ENCODE measurements at regions not wholly inside any gene's neighbourhood (a gene's known extent, or its start where the extent isn't known, plus 50 kb on each side); places are given as distances from the start of the nearest gene placed in this dataset.
A peak's percentile ranks its signal among the peaks of the same experiment; 100 is the strongest.

DNA sequence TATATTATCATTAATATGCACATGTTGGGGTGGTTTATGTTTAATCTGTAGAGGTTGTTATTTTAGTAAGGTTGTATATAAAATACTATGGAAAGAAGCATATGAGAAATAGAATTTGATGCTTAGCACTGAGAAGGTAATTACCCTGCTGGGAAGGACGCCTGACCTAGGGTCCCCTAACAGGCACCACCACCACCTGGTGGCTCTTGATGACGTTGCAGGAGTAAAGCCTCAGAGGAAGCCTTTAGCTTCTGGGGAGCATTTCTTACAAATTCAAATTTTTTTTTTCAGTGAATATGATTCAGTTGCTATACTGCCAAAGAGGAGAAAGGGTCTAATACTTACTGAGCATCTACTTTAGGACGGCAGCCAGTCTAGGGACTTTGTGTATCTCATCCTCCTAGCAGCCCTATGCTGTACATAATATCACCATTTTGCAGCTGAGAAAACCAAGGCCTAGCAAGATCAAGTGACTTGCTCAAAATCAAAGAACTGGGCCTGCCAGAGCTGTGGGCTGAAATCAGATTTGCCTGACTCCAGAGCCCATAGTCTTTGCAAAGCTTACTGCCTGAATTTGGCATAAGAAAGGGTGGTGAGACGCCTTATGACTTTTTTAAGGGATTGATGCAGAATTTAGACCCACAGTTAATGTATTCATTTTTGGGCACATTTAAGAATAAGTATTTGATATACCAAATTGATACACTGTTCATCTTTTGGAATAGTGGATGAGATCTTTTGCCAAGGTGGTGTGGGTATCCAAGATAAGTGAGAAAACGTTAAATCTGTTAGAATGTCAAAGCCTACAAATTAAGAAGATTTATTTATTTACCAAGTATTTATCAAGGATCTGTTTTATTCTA lies 78.8 kb upstream of the GAREM1 start:
- DNase-seq, result peak; percentile 44 to 69
- intact Hi-C loops (cut with DNase I, micrococcal nuclease), result loop anchor here (5.0 to 10.0 kb wide), 2 partner anchors 277 to 395 kb away; no protein-coding TSS in a partner anchor
- peak; percentile 89 for ATAC-seq

DNA sequence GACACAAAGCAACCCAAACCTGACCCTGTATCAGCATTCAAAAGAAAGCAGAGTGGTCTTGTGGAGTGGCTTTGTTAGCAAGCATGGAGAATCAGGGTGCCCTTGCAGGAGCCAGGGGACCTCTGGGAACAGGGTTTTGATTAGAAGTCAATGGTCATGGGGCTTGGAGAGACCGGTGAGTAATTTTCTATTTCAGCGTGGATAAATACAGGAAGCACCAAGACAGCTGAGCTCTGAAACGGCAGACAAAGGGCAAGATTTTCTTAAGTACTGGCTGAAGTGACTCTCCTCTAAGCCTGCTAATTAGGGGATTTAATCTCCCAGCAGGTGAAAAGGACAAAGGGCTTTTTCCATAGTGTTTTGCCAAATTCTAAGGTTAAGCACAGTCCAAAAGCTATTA lies 78.0 kb upstream of the GAREM1 start:
- DNase-seq (no peak), ATAC-seq (no peak)
- intact Hi-C loops (cut with DNase I, micrococcal nuclease), result no loop called here

DNA sequence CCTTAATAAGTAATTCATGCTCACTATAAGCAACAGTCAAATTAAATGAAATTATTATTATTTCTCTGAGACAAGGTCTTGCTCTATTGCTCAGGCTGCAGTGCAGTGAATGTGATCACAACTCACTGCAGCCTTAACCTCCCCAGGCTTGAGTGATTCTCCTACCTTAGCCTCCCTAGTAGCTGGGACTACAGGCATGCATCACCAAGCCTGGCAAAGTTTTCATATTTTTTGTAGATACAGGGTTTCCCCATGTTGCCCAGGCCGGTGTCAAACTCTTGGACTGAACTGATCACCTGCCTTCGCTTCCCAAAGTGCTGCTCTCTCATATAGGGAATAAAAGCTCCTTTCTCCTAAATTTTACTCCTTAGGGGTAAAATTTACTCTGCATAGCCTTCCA lies 74.9 kb upstream of the GAREM1 start:
- intact Hi-C loops (cut with DNase I, micrococcal nuclease), result no loop called here
- ATAC-seq (no peak), DNase-seq (no peak)

DNA sequence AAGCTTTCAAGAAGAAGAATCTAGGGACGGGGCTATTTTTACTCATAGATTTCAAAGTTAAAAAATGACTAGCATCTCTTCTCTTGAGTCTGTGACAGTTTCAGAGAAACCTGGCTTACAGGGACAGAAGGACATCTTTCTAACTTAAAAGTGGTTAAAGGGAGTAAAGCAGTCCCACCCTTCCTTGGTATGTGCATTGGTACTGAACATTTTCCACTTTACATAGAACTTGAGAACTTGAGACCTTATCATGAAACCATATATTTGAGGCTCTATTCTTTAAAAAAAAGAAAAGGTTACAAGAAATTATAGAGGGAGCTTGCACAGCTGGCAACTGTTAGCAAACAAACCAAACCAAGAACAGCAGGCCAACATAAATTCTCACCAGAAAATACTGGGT lies 73.4 kb upstream of the GAREM1 start:
- DNase-seq, result no peak
- intact Hi-C loops (cut with DNase I, micrococcal nuclease), result no loop called here
- no peak for ATAC-seq

DNA sequence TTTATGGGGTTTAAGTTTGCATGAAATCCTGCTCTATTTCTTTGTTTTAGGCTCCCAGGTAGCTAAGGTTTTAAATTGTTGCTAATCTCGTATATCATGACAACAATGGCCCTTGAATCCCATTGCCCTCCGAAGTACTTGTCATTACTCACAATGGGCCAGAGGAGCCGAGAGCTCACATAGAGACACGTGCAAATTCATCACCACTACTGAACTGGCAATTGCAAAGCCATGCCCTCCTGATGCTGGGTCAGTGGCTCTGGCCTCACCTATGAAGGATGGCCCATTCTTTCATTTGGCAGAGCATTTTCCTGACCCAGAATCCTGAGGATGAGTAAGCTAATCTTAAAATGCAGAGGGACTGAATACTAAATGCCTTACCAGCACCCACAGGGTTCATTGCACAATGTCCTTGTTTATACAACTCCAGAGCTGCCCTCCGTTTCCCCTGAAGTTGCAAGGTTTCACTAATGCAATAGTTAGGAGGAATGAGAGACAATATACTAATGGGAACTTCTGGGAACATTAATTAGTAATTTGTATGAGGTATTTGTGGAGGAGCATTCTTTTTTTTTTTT lies 71.6 kb upstream of the GAREM1 start:
- DNase-seq (no peak), ATAC-seq (no peak)
- intact Hi-C loops (cut with DNase I, micrococcal nuclease), result no loop called here

DNA sequence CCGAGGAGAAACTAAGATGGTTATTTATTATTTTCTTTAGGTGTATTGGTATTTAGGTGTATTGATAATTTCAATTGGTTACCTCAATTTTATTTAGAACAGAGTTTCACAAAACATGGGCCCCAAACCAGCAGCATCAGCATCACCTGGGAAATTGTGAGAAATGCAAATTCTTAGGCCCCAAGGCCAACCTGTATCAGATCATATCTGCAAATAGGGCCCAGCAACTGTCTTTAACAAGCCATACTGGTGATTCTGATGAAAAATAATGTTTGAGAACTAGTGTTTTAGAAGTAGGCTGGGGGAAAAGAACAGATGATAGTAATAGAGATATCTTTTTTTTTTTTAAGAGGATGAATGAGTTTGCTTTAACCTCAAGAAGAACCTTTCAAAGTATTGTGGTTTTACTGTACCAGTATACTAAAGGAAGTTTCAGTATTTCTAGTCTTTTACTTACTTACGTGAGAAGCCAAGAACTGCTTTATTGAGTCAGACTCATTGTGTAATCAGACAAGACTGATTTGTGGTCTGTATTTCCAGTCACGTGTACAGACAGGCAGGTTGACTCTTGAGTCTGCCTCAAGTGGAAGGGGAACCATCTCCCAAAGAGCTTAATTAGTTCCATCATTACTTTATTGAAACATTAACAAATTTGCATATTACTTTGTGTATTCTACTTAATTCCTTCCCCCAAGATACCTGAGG lies 60.4 kb upstream of the GAREM1 start:
- peak; percentile 94 for ATAC-seq
- no peak for DNase-seq
- intact Hi-C loops (cut with DNase I, micrococcal nuclease), result no loop called here

DNA sequence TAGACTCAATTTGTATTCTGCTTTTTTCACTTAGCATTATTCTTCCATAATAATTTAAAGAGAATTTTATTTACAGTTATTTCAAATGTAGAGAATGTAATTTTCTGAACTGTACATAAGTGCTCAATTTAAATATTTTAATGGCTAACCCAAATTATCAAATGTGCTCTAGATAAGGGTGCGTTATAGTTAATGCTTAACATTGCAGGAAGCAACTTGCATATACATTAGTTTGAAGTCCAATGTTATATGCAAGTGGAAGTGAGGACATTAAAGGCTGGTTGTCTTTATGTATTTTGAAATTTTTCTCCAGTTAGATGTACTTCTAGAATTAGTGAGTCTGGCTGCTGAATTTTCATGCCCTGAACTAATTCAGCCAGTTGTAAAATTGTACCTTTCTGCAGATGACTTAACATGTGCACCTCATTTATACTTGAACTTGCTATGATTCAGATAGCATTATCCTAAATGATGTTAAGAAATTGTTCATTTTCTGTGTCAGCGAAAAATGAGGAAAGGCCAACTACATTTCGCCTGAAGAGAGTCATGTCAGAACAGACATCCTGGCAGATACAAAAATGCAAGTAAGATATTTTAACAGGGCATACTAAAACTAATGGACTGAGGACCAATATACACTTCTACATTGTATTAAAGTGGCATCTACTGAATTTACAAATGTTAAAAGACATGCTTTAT lies 59.2 kb upstream of the GAREM1 start:
- DNase-seq (no peak), ATAC-seq (peak; percentile 82)
- intact Hi-C loops (cut with DNase I, micrococcal nuclease), result no loop called here

DNA sequence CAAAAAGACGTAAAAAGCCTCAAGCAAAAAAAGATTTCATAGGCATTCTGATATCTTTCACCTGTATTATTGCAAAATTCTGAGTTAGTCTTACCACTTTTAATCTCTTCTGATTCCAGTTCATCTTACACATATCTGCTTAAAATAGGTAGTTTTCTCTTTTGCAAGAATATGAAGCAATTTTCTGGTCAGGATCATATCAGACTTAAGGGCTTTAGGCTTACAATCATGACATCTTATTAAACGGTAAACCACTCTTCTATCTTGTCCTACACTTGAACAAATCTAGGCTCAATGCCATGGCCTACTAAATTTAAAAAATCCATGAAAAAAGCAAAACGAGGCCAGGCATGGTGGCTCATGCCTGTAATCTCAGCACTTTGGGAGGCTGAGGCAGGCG lies 50.1 kb upstream of the GAREM1 start:
- intact Hi-C loops (cut with DNase I, micrococcal nuclease), result no loop called here
- DNase-seq (no peak), ATAC-seq (no peak)
